ENCODE measurements at regions not wholly inside any gene's neighbourhood (a gene's known extent, or its start where the extent isn't known, plus 50 kb on each side); places are given as distances from the start of the nearest gene placed in this dataset.
"Not testable (repeated sequence)": the region's sequence is repeated elsewhere in the genome, so short reads cannot be mapped to it uniquely, and the experiment has no call there.

DNA sequence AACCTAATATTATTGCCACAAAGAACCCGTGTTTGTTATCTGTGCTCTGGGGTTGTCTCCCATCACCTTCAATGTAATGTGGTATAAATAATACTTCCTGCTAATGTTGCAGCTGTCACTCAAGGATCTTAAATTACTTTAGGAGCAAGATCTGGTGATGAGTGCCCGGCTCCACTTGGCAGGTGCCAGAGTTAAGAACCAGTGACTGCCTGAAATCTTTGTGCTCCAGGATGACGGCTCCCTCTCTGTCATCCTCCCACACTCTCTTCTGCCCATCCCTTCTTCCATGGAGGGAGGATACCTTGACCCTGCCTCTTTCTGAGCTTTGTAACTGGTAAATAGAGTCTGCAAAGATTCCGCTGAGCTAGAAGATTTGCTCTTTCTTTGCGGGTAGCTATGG is 100.4 kb upstream of the SEC22B start:
- H2AFZ ChIP-seq (ENCODE audit: low read length); H2BK5ac ChIP-seq (ENCODE audit: insufficient read length, low read length); H3K18ac ChIP-seq (ENCODE audit: insufficient read length, low read depth, low read length); H3K9me3 ChIP-seq (ENCODE audit: control insufficient read depth, low read depth, low read length); H3K27ac ChIP-seq (ENCODE audit: insufficient read length, low read depth, low read length); H3K4ac ChIP-seq (ENCODE audit: low read depth, low read length); H2BK12ac ChIP-seq (ENCODE audit: insufficient read length, low read depth, low read length); H4K8ac ChIP-seq (replicated peaks; ENCODE audit: insufficient read length, low read depth, low read length); H2BK120ac ChIP-seq (ENCODE audit: low read depth, low read length, poor library complexity, severe bottlenecking); H4K91ac ChIP-seq (ENCODE audit: insufficient read length, low read depth, low read length); H4K5ac ChIP-seq (ENCODE audit: insufficient read length, low read depth, low read length); DNase-seq; H3K27me3 Mint-ChIP-seq (ENCODE audit: low read depth); H3K9ac ChIP-seq (ENCODE audit: extremely low read depth, insufficient read length, low read length); H3K56ac ChIP-seq (ENCODE audit: insufficient read length, low read depth, low read length); H2BK20ac ChIP-seq (ENCODE audit: low read depth, low read length, poor library complexity, severe bottlenecking); H2AK5ac ChIP-seq (ENCODE audit: insufficient read length, low read length); H3K79me1 ChIP-seq (ENCODE audit: insufficient read depth, low read depth, low read length, poor library complexity, severe bottlenecking); H3K27me3 ChIP-seq (ENCODE audit: insufficient read depth, low read length); H4K20me1 ChIP-seq (ENCODE audit: control insufficient read depth, insufficient read depth, insufficient read length); H3K9me3 Mint-ChIP-seq; H2BK15ac ChIP-seq (ENCODE audit: low read depth, low read length); H3K4me3 Mint-ChIP-seq; H3K4me1 Mint-ChIP-seq; H3K79me2 ChIP-seq (ENCODE audit: insufficient read depth, low read length); H3K4me2 ChIP-seq (ENCODE audit: insufficient read depth, insufficient read length, low read length); H3K23me2 ChIP-seq (ENCODE audit: insufficient read length, low read depth, low read length, poor library complexity, severe bottlenecking); H3T11ph ChIP-seq (ENCODE audit: low read length); H3K27ac Mint-ChIP-seq; H3K4me1 ChIP-seq (ENCODE audit: insufficient read depth, low read length); H3K36me3 Mint-ChIP-seq (ENCODE audit: insufficient read depth in 1 of 3, low read depth in 3 of 3); H3K14ac ChIP-seq (ENCODE audit: insufficient read depth, low read length); H3K23ac ChIP-seq (ENCODE audit: insufficient read length, low read depth, low read length): not testable (repeated sequence)
- WGBS (ENCODE audit: extremely low coverage, insufficient read length, low lambda C conversion rate), result no CpG with 5 or more reads among the region's 5 CpGs

DNA sequence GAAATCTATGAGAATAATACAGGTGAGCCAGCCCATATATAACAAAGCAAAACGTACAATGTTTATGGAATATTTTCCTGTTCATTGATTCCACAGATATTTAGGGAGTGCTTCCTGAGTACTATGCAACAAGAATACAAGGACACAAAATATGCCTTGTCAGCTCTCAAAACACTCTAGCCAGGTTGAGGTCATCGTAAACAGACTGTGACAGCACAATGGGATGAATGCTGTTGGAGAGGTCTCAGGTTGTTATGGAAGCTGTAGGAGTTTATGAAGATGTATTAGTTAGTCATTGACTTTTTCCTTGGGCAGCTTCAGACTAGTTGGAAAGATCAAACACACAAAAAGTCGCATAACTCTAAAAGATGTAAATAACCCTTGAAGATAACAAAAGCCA is 98.1 kb upstream of the SEC22B start:
- H2BK5ac ChIP-seq (ENCODE audit: insufficient read length, low read length); H3K27ac Mint-ChIP-seq; H3K27me3 Mint-ChIP-seq (ENCODE audit: low read depth); H3K79me1 ChIP-seq (ENCODE audit: insufficient read depth, low read depth, low read length, poor library complexity, severe bottlenecking); H3K4me3 Mint-ChIP-seq; H3K4ac ChIP-seq (ENCODE audit: low read depth, low read length); H2BK12ac ChIP-seq (ENCODE audit: insufficient read length, low read depth, low read length); H3K56ac ChIP-seq (ENCODE audit: insufficient read length, low read depth, low read length); H3K9me3 ChIP-seq (ENCODE audit: control insufficient read depth, low read depth, low read length); H3K18ac ChIP-seq (ENCODE audit: insufficient read length, low read depth, low read length); H4K91ac ChIP-seq (ENCODE audit: insufficient read length, low read depth, low read length); H2BK120ac ChIP-seq (ENCODE audit: low read depth, low read length, poor library complexity, severe bottlenecking); H3T11ph ChIP-seq (ENCODE audit: low read length); H3K9ac ChIP-seq (ENCODE audit: extremely low read depth, insufficient read length, low read length); H3K27ac ChIP-seq (ENCODE audit: insufficient read length, low read depth, low read length); H3K4me1 Mint-ChIP-seq; H4K8ac ChIP-seq (replicated peaks; ENCODE audit: insufficient read length, low read depth, low read length); H3K4me2 ChIP-seq (ENCODE audit: insufficient read depth, insufficient read length, low read length); H3K27me3 ChIP-seq (ENCODE audit: insufficient read depth, low read length); H2AK5ac ChIP-seq (ENCODE audit: insufficient read length, low read length); H2BK20ac ChIP-seq (ENCODE audit: low read depth, low read length, poor library complexity, severe bottlenecking); H3K9me3 Mint-ChIP-seq; DNase-seq; H4K5ac ChIP-seq (ENCODE audit: insufficient read length, low read depth, low read length); H2AFZ ChIP-seq (ENCODE audit: low read length); H3K23ac ChIP-seq (ENCODE audit: insufficient read length, low read depth, low read length); H3K4me1 ChIP-seq (ENCODE audit: insufficient read depth, low read length); H4K20me1 ChIP-seq (ENCODE audit: control insufficient read depth, insufficient read depth, insufficient read length); H3K36me3 Mint-ChIP-seq (ENCODE audit: insufficient read depth in 1 of 3, low read depth in 3 of 3); H3K79me2 ChIP-seq (ENCODE audit: insufficient read depth, low read length); H3K14ac ChIP-seq (ENCODE audit: insufficient read depth, low read length); H3K23me2 ChIP-seq (ENCODE audit: insufficient read length, low read depth, low read length, poor library complexity, severe bottlenecking); H2BK15ac ChIP-seq (ENCODE audit: low read depth, low read length): not testable (repeated sequence)
- WGBS (ENCODE audit: extremely low coverage, insufficient read length, low lambda C conversion rate), result no CpG with 5 or more reads among the region's 3 CpGs

DNA sequence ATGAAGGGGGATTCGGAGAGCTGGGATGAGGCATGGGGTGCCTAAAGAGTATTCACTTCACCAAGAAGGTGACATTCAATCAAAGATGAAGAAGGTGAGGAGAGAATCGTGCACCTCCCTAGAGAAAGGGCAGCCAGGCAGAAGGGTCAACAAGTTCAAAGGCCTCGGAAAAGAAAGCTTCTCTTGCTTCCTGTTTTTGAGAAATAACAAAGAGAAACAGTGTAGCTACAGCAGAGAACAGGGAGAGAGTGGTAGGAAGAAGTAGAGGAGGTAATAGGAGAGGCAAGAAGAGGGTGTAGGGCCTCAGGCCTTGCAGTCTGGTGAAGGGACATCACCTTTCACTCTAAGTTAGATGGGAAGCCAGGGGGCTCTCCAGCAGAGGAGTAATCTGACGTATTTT is 97.0 kb upstream of the SEC22B start:
- not testable (repeated sequence) for H3K9me3 Mint-ChIP-seq; H3K27me3 Mint-ChIP-seq (ENCODE audit: low read depth); H3K4me1 ChIP-seq (ENCODE audit: insufficient read depth, low read length); H3K79me1 ChIP-seq (ENCODE audit: insufficient read depth, low read depth, low read length, poor library complexity, severe bottlenecking); H3K18ac ChIP-seq (ENCODE audit: insufficient read length, low read depth, low read length); H3K4me3 Mint-ChIP-seq; H3T11ph ChIP-seq (ENCODE audit: low read length); H2AK5ac ChIP-seq (ENCODE audit: insufficient read length, low read length); H3K4me1 Mint-ChIP-seq; H3K27ac Mint-ChIP-seq; H3K9me3 ChIP-seq (ENCODE audit: control insufficient read depth, low read depth, low read length); H2BK15ac ChIP-seq (ENCODE audit: low read depth, low read length); H4K20me1 ChIP-seq (ENCODE audit: control insufficient read depth, insufficient read depth, insufficient read length); H3K36me3 Mint-ChIP-seq (ENCODE audit: insufficient read depth in 1 of 3, low read depth in 3 of 3); DNase-seq; H3K23me2 ChIP-seq (ENCODE audit: insufficient read length, low read depth, low read length, poor library complexity, severe bottlenecking); H3K27ac ChIP-seq (ENCODE audit: insufficient read length, low read depth, low read length); H4K91ac ChIP-seq (ENCODE audit: insufficient read length, low read depth, low read length); H4K5ac ChIP-seq (ENCODE audit: insufficient read length, low read depth, low read length); H4K8ac ChIP-seq (replicated peaks; ENCODE audit: insufficient read length, low read depth, low read length); H2BK120ac ChIP-seq (ENCODE audit: low read depth, low read length, poor library complexity, severe bottlenecking); H3K56ac ChIP-seq (ENCODE audit: insufficient read length, low read depth, low read length); H2BK20ac ChIP-seq (ENCODE audit: low read depth, low read length, poor library complexity, severe bottlenecking); H3K4ac ChIP-seq (ENCODE audit: low read depth, low read length); H3K14ac ChIP-seq (ENCODE audit: insufficient read depth, low read length); H3K23ac ChIP-seq (ENCODE audit: insufficient read length, low read depth, low read length); H2BK12ac ChIP-seq (ENCODE audit: insufficient read length, low read depth, low read length); H3K79me2 ChIP-seq (ENCODE audit: insufficient read depth, low read length); H3K27me3 ChIP-seq (ENCODE audit: insufficient read depth, low read length); H2AFZ ChIP-seq (ENCODE audit: low read length); H3K9ac ChIP-seq (ENCODE audit: extremely low read depth, insufficient read length, low read length); H3K4me2 ChIP-seq (ENCODE audit: insufficient read depth, insufficient read length, low read length); H2BK5ac ChIP-seq (ENCODE audit: insufficient read length, low read length)
- no CpG with 5 or more reads among the region's 4 CpGs for WGBS (ENCODE audit: extremely low coverage, insufficient read length, low lambda C conversion rate)

All from H9 (cell line).